ENCODE measurements at regions not wholly inside any gene's neighbourhood (a gene's known extent, or its start where the extent isn't known, plus 50 kb on each side); places are given as distances from the start of the nearest gene placed in this dataset.

- Histone ChIP-seq H4K8ac (ENCODE audit: extremely low read depth, insufficient read depth, low read length) (no peak overlapping the region), H3K4me3 (ENCODE audit: extremely low read depth in 1 of 4, insufficient read depth in 2 of 4, low read depth in 3 of 4, low read length in 4 of 4) (no peak overlapping the region; a peak in 1 of 8 replicates), H3K18ac (ENCODE audit: extremely low read depth, low read length) (no peak overlapping the region), H3K56ac (replicated peaks; ENCODE audit: insufficient read length, low read depth, low read length) (no peak overlapping the region), H2BK5ac (ENCODE audit: low read depth, low read length) (peak overlapping the region; percentile 87; the same call in 1 of the 2 replicates), H3K4me2 (ENCODE audit: insufficient read depth in 1 of 2, low read depth in 2 of 2, low read length in 2 of 2) (peak overlapping the region; percentile 5 to 39; a peak in 1 of 4 replicates), H3K9ac (replicated peaks in 1 of 4; ENCODE audit: extremely low read depth in 1 of 4, low read depth in 3 of 4, low read length in 3 of 4) (no peak overlapping the region), H3K14ac (ENCODE audit: insufficient read length) (no peak overlapping the region), H3K9me3 (ENCODE audit: insufficient read depth in 2 of 2, low read depth in 1 of 2, low read length in 1 of 2) (no peaks in the 10 kb centered on the region), H4K20me1 (replicated peaks in 1 of 2; ENCODE audit: control insufficient read depth in 1 of 2, insufficient read depth in 2 of 2, low read length in 2 of 2) (no peaks in the 10 kb centered on the region), H4K5ac (ENCODE audit: insufficient read length, low read depth, low read length) (no peak overlapping the region), H3K4ac (replicated peaks; ENCODE audit: insufficient read length, low read depth, low read length) (no peak overlapping the region), H2BK20ac (ENCODE audit: low read length) (no peak overlapping the region), H2AK5ac (ENCODE audit: low read depth, low read length) (peak overlapping the region; percentile 55; the same call in 1 of the 2 replicates), H2AFZ (ENCODE audit: low read length) (no peak overlapping the region), H2BK120ac (replicated peaks; ENCODE audit: low read depth, low read length) (no peak overlapping the region), H2BK15ac (ENCODE audit: low read length) (no peak overlapping the region), H4K91ac (replicated peaks; ENCODE audit: insufficient read length, low read length) (no peak overlapping the region), H3K36me3 (ENCODE audit: control insufficient read depth in 2 of 4, insufficient read depth in 4 of 4, low read length in 3 of 4) (no peaks in the 10 kb centered on the region), H3K27ac (ENCODE audit: low read depth, low read length) (peak overlapping the region; percentile 63), H3K79me2 (ENCODE audit: control insufficient read depth in 1 of 2, insufficient read depth in 2 of 2, low read length in 2 of 2) (no peaks in the 10 kb centered on the region), H3K23ac (ENCODE audit: insufficient read length) (no peak overlapping the region), H3K79me1 (ENCODE audit: low read depth, low read length) (no peaks in the 10 kb centered on the region), H2BK12ac (ENCODE audit: low read depth, low read length) (peak overlapping the region; percentile 69; the same call in 1 of the 2 replicates), H3K27me3 (replicated peaks in 1 of 4; ENCODE audit: control insufficient read depth in 3 of 4, extremely low read depth in 1 of 4, insufficient read depth in 3 of 4, low read length in 3 of 4) (no peaks in the 10 kb centered on the region), H3K23me2 (ENCODE audit: low read depth, low read length) (no peaks in the 10 kb centered on the region), H3K4me1 (replicated peaks in 1 of 4; ENCODE audit: control insufficient read depth in 3 of 4, insufficient read depth in 4 of 4, low read length in 3 of 4) (peaks cover 0 to 8% (median 7%) of the 10 kb centered on the region in 4 experiments; a peak in 5 of 7 replicates)
- WGBS, 2 experiments (ENCODE audit: extremely low coverage in 1 of 2, insufficient coverage in 1 of 2, insufficient read length in 1 of 2, insufficient replicate concordance in 2 of 2, low coverage in 1 of 2, low lambda C conversion rate in 2 of 2, missing lambda C conversion rate in 1 of 2), result 67% methylated on average over 6 of the region's 6 CpGs; no CpG with 5 or more reads in 1 of the 2 experiments
- FAIRE-seq (peak; percentile 84), DNase-seq (ENCODE audit: low read depth in 1 of 2, low spot score in 2 of 2) (no peak)
- TF ChIP-seq TCF12 (IDR thresholded peaks at IDR 0.05; ENCODE audit: low read depth, low read length), result peak; percentile 91
- TF ChIP-seq EP300 (IDR thresholded peaks at IDR 0.05; ENCODE audit: borderline replicate concordance in 1 of 2, low read depth in 2 of 2, low read length in 2 of 2), result peak in 1 of 2 experiments; percentile 76; a peak in 1 of 3 replicates
- no peak for TF ChIP-seq TAF1 (IDR thresholded peaks at IDR 0.05; ENCODE audit: low read depth, low read length)
- TF ChIP-seq ASH2L (IDR thresholded peaks at IDR 0.05; ENCODE audit: low read length), result peak; percentile 22
- TF ChIP-seq SP1 (IDR thresholded peaks at IDR 0.05; ENCODE audit: low read depth, low read length), result 0 out of 2 replicates have a peak, but pooled peaks have one; percentile 18
- TF ChIP-seq GTF2F1 (IDR thresholded peaks at IDR 0.05; ENCODE audit: borderline replicate concordance, low read depth, low read length), result no peak
- ChIA-PET POLR2A (ENCODE audit: partially characterized antibody) (interaction anchor here (0.7 to 1.3 kb wide), 4 partner anchors 9 to 135 kb away, joined by 3 to 4 read pairs (median 3); no protein-coding TSS in a partner anchor), CTCF (ENCODE audit: partially characterized antibody) (interaction anchor here (1.6 kb wide), 2 partner anchors 11 to 13 kb away, joined by 4 to 5 read pairs; no protein-coding TSS in a partner anchor)
Measured at GRCh38 chr3:72582211-72582878, 265.9 kb downstream of the SHQ1 start.

All from H1 (cell line).